Left hindlimb (tissue), 1 donor: ENCODE measurements at regions not wholly inside any gene's neighbourhood (a gene's known extent, or its start where the extent isn't known, plus 50 kb on each side); places are given as distances from the start of the nearest gene placed in this dataset.

Experiments
- DNase-seq: peaks from one replicate; pipeline ENCODE4 v3.0.0-alpha.2; 2018

DNA sequence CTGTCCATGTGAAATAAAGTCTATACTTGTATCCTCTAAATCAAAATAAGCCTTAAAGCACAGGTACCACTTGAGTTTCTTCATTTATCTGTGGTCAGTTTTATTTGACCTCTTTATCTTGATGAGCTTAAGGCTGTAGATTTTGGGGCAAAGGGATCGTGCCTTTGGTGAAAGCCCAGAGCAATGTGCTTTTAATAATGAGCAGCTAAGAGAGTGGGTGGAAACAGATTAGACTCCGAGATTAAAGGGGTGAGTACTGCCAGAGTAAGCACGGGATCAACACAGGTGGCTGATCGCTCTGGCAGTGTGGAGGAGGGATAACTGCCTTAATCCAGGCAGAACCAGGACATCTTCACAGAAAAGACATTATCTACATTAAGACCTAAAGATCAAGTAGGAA lies 280.4 kb downstream of the TDRD15 start:
- DNase-seq: no peak

DNA sequence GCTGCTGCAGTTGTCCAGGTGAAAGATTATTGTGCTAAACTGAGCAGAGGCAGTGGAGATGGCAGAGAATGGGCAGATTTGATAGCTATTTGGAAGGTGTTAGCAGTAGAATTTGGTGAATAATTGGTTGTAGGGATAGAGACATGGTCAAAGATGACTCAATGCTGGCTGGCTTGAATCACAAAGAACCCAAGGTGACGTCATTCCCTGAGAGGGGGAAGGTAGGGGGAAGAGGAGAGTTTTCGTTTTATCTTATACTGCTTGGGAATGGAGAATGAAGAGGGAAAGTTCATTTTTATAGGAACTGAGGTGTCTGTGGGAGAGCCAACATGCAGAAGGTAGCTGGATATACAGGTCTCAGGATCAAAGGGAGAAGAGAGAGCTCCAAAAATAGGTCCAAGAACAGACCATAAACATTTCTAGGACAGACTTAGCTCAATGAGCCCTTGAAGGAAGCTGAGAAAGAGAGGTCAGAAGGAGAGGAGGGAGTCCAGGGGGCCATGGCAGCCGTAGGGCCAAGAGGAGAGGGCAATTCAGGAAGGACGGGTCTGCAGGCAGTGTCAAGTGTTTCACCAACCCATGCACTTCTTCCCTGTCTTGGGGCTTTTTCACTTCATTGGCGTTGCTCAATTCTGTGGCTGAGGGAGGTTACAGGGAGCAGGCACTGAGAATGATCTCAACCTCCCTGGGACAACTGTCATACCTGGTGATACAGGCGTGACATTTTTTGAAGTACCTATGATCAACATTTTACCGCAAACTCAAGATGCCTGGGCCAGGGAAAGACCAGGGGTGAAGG lies 281.3 kb downstream of the TDRD15 start:
- no peak for DNase-seq

DNA sequence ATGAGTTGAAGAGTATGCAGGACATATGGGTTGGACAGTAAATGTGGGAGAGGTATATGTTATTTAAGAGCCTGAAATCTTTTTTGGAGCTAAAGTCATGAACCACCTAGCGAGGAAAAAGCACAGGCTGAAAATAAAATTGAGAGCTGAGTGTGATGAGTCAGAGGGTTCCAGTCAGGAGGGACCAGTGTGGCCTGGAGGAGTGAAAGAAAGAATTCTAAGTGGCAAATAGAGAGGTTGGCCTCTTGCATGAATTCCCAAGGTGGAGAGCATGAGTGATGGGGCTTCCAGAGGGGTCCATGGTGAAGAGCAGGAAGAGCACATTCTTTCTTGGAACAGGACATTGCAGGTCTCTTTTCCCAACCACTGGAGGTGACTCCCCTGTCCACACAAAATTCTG lies 282.6 kb downstream of the TDRD15 start:
- DNase-seq: no peak

DNA sequence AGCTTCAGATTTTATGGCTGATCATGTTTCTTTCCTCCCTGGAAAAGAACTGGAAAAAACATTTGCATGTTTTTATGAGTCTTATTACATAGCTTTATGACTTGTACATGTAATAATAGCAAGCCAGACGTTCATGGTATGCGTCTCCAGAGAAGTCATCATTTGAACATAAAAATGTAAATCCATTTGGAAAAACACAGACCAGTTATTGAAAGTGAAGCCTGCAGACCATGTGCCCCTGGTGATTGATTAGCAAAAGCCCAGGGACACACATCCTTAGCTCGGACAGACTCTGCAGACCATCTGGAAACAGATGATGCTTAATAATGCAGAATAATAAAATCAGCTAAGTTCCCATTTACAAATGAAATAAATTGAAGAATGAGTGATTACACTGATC lies 283.1 kb downstream of the TDRD15 start:
- no peak for DNase-seq

DNA sequence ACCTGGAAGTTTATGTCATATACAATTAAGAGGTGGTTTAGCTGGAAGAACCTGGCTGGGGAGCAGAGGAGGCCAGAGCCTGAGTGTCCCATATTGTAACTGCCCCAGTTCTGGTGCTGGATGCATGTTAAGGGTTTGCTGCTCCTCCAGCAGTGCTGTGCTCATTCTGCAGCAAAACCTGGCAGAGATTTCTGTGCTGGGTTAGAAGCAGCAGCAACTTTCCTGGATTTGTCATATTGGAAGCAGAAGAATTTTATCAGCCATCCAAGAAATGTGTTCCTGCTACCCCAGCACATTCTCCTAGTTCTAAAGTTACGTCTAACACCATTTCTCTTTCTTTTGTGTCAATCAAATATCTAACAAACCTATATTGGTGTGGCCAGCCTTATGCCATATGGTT lies 284.1 kb downstream of the TDRD15 start:
- DNase-seq: no peak

DNA sequence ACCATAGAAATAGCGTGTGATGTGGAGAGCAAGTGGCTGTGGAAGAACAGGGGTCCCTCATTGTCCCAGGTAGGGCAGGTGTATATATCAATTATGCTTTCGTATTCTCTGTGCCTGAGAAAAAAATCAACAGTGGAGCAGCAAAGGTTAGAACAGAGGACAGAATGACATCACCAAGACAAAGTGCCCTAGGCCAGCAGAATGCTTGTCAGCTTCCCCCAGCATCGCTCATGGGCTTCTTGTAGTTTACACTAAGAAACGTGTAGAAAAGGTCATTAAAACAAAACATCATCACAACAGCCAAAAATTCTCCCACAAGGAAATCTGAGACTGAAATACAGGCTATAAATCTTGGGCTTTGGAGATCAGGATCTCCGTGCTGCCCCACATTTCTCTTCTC lies 288.0 kb downstream of the TDRD15 start:
- no peak for DNase-seq

DNA sequence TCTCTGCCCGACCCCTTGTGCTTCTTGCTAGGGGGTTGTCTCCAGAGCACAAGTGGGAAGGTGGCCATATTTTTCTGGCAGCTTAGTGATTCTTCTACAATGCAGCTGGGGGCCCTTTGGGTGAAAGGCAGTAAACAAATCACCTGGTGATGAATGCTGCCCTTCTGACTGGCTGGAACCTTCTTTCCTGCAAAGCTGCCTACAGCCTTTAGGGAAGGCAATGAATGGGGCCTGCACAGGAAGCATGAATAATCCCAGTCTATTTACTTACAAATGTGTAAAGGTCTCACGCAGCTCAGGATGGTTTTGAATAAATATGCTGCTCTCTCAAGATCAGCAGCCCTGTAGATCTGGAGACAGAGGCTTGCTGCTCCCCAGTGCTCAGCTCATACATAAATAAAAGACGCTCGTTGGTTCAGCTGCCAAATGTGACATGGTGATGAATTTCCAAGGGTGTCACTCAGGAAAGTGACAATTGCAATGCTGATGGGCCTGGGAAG lies 289.2 kb downstream of the TDRD15 start:
- no peak for DNase-seq

DNA sequence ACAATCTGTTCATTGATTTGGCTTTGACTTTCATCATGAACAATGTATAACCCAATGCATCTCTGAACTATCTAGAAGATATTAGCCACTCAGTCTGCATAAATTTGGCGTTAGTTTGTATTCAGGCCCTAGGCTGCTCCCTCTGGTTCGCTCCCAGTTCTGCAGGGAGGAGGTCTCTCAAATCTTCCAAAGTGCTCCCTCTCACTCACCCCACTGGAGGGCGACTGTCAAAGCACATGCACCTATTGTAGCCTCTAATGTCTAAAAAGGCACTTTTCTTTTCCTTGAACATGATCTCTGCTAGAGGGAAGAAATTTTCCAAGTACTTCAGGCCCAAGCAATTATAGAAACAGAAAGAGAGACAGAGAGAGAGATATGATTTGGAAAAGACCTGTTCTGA lies 291.5 kb downstream of the TDRD15 start:
- DNase-seq: no peak

DNA sequence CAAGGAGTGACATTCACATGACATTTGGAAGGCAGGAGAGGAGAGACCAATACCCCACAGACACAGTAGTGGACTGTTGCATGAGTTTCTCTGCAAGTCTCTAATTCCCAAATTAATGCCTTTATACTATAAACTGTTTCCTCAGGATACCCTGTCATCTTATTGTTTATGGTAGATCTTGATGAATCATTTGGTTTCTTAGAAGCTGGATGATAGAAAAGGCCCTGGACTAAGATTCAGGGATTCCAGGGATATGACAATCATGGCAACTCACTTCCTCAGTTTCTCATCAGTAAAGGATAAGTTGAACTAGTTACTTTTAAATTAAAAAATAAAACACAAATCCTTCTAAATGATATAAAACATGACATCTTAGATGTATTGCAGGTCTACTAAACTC lies 292.5 kb downstream of the TDRD15 start:
- DNase-seq: no peak

DNA sequence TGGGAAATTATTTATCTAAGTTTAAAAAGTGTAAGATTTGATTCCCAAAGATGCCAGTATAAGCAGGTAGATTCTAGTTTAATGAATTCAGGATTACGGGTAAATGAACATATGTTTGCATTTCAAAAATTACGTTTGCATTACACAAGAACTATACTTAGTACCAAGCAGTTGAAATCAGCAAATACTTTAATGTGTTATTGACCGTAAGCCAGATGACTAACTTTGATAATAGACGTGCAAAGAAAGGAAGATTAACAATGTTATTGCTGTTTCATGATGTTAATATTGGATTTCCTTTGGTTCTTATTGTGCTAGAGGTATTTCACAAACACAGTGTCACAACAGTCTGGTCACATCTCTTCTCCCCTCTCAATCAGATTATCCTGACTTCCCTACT lies 294.7 kb downstream of the TDRD15 start:
- DNase-seq: no peak

DNA sequence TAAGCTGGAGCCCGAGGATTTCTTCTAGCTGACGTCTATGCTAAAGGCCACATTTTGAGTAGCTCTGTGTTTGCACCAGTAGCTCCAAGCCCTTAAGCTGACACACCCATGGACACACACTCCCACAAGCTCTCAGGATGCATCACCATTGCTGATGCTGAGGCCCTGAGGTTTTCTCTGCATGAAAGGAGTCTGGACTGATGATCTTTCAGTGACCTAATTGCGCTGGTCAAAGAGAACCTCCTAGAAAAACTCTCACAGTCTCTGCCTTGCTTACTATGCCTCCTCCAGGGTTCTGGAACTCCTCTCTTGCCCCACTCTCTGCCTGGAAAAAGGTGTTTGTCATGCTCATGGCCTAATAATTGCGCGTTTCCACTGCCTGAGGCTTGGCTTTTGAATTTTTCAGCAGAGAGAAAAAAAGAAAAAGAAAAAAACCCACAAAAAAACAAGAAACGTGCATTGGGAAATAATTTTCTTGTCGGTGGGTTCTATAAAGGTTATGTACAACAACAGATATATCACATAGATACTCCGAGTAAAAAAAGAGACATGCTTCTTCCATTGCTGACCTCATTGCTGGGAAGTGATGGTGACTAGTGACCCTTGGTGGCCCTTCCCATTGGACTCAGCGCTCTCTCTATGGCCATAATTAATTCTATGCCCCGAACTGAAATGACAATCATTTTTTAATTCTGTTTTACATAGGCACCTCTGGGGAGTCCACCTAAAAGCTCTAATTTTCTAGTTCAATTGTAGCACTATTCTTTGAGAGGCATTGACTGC lies 297.0 kb downstream of the TDRD15 start:
- DNase-seq: no peak

DNA sequence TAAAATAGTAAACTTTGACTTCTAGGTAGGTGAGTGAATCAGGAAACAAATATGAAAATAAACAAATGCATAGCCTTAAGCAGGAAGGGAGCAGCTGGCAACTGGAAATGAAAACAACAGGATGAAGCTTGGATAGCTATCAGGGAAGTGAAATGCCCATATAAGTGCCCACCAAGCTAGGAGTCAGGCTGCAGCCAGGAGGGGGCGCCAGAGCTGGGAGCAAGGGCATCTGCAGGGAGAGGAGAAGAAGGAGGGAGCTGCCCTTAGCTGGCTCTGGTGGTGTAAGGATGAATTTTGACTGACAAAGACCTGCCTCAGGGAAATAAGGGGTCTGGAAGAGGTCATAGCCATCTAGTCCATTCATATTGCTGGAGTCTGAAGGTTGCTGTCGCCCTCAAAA lies 298.3 kb downstream of the TDRD15 start:
- no peak for DNase-seq

DNA sequence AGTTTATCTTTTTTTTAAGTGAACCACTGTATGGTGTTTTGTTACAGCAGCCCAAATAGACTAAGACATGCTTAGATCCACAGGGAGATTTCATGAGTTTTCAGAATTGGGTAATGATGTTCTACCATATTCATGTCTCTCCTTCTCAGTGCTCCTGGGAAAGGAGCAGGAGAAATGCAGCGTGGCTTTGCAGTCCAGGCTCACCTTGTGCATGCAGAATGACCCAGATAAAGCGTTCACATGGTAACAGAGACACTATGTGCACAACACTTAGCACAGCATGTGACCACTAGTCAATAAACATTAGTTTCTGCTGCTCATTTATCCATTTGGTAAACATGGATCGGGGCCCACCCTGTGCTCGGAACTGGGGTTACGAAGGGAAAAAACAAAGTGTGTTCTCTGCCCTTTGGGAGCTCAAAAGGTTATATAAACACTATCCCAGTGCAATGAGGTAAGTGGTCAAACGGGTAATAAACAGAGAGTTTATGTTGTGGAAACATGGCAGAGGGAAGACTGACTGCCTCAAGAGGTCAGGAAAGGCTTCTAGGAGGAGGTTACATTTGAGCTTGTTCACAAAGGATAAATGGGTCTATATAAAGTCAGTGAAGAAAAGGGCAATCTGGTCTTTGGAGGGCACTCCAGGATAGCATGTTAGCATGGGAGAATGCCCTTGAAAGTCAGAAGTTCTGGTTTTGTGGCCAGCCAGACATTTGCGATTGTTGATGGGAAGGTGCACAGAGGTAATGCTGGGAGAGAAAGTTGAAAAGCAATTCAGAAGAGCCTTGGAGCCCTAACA lies 299.2 kb downstream of the TDRD15 start:
- no peak for DNase-seq

DNA sequence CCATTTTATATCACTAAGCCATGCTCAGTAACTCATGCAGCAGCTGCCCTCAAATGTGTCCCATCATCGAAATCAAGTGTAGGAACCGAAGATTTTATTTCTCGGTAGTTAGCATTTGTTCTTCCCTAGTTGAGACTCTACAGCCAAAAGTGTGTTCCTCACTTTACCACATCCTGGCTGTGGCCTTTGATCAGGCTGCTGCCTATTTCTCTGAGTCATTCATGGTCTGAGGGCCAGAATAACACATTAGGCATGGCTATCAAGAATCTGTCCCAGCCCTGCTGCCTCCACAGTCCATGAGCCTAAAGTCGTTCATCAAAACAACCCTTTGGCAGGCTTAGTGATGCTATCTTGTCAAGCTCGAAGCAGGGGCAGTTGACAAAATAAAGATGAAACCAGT lies 300.1 kb downstream of the TDRD15 start:
- no peak for DNase-seq

DNA sequence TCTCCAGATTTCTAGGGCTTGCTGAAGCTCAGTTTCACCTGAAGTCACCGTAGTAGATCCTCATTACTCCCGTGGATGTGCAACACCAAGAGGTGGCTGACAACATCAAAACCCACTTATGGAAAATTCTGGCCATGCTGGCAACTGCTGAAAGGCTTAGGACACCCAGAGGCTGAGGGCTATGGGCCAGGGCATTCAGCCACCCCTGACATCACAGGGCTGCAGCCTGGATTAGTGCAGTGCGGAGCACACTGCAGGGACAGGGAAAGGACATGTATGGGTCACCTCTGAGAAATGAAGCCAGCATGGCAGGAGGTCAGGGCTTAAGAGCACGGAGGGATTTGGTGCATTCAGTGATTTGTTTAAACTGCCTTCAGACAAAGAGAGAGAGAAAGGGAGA lies 300.6 kb downstream of the TDRD15 start:
- DNase-seq: no peak

DNA sequence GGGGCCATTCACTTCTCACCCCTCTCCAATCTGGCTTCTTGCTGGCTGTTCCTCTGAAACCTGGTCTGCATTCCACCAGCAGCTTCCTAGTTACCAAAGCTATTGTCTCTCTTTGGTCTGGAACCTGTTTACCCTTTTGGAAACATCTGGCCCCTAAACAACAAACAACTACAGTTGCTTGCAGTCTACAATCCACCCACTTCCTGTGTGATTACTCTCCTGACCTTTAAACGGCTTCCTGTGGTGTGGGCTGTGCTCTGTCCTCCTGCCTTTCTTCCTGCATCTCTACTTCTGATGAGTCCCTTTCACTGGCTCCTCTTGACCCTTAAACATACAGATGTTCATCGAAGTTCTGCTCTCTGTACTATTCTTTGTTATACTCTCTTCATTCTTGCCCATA lies 303.8 kb downstream of the TDRD15 start:
- DNase-seq: no peak

DNA sequence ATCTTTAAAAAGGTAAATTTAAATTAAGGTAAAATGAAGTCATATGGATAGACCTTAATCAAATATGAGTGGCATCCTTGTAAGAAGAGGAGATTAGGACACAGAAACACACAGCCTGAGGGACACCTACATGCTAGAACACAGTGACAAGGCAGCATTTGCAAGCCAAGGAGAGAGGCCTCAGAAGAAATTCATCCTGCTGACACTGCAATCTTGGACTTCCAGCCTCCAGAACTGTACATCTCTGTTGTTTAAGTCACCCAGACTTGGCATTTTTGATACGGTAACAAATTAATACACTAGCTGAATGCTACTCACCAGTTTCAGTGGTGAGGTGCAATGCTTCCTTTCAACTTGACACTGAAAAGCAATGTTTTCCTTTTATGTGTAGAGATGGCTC lies 305.0 kb downstream of the TDRD15 start:
- no peak for DNase-seq

DNA sequence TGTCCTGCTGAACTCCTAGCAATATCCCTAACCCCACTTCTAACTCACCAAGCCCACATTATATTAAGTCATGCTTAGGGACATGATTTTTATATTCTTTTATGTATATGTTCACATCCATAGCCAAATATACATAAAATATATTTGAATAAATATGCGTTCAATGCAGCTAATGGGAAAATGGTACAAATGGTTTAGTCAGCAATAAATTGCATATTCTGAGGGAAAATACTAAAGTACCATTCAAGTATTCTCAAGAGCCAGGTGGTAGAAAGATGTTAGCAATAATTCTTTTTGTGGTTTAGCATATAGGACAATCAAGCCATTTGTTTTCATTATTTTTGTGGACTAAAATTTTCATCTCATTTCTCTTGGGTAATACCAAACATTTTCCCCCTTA lies 306.0 kb downstream of the TDRD15 start:
- no peak for DNase-seq

DNA sequence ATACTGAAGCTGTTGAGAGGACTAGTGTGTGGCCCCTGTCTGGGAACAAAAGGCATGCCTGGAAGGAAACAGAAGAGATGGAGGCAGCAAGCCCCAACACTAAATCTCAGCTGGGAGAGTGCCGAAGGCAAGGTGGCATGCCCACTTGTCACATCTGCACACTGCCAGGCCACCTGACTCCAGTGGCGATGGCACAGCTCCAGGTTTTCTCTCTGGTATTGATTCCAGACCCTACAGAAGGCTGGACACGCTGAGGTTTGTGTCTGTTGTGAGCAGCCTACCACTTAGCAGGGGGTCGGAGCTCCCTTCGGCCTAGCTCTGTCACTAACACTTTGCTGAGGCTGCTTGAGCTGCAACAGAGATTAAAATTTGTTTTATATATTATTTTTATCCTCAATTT lies 307.3 kb downstream of the TDRD15 start:
- DNase-seq: no peak

DNA sequence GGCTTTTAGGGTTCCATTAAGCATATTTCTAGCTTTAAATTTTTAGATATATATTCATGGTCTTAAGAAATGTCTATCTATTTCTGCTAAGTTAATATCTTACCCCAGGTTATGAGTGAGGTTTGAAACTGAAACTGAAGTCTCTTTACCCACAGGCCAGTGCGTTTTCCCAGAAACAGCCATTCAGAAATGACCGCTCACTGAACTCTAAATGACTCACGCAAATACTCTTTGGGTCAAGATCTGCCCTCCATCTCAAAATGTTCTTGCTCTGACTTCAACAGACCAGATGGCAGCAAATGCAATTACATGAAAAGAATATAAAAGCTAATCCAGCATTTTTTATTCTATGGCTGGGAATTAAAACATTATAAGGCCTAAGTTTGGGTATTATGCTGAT lies 315.2 kb downstream of the TDRD15 start:
- DNase-seq: no peak

DNA sequence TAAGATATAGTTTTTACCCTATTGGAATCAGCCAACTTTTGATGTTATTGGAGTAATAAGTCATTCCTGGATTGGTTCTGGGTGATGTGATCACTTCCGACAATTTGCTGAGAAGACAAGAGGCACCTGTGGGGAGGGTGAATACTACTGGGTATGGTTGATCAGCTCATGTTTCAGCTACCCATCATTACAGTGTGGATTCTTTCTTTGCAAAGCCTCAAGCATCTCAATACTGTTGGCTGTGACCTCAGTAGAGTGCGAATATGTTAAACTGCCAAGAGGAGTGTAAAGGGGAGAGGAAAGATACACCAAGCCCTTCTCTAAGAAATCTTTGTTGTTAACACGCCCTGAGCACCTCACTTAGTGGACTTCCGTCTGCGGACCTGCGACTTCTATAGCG lies 317.7 kb downstream of the TDRD15 start:
- DNase-seq: no peak

DNA sequence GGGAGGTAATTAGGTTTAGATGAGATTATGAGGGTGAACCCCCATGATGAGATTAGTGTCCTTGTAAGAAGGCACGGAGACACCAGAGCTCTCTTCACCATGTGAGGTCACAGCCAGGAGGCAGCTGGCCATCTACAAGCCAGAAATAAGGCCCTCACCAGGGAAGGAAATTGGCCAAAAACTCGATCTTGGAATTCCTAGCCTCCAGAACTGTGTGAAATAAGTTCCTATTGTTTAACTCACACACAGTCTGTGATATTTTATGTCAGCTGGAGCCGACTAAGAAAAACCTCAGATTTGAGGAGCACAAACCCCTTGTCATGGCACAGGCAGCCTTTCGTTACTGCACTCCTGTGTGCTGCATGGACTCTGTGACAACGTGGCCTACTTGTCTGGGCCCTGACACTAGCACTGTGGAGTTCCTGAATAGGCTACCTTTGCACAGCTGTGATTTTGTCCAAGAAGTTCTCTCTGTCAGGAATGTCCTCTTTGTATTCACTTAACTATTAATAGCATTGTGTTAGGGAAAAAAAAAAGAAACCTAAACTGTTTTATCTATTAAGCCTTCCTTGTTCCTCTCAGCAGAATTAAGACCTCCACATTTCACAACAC lies 319.8 kb downstream of the TDRD15 start:
- no peak for DNase-seq

DNA sequence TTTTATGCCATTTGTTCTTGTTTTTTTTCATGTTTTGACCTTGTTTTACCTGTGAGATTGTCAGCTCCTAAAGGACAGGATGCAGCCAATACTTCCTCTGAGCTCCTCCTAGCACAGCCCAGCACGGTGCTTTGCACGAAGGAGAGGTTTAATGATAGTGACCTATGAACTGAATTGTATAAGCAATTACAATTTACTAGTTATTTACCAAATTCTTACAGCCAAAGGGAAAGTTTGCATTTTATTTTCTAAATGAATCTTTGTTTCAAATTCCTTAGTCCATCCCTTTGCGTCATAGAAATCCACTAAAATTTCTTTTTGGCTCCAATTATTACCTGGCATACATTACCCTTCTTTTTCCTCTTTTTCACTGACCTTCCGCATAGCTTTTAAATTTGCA lies 326.1 kb downstream of the TDRD15 start:
- DNase-seq: no peak
